Motor neuron (in vitro differentiated cells): ENCODE measurements at regions not wholly inside any gene's neighbourhood (a gene's known extent, or its start where the extent isn't known, plus 50 kb on each side); places are given as distances from the start of the nearest gene placed in this dataset.

Experiments
- ATAC-seq, 8 experiments: fragments of 200-7000 bp; cut with Tn5 transposase; replicated peaks in 6 of 8; 2 replicates each; pipeline ENCODE4 v1.8.0; 2021; ENCODE audit warnings: mild to moderate bottlenecking in 8 of 8, moderate library complexity in 8 of 8
- H3K27ac ChIP-seq, 2 donors: fragments of 250-450 bp; sonication (Bioruptor Pico); 2 replicates each; pipeline ENCODE4 v1.9.0; 2021; ENCODE audit warnings: antibody characterized with exemption in 2 of 2, mild to moderate bottlenecking in 2 of 2, moderate library complexity in 1 of 2
- H3K4me1 ChIP-seq, 2 donors: fragments of 250-450 bp; sonication (Bioruptor Pico); replicated peaks in 1 of 2; 2 replicates each; pipeline ENCODE4 v1.6.1; 2021; ENCODE audit warnings: antibody characterized with exemption in 2 of 2, mild to moderate bottlenecking in 2 of 2, moderate library complexity in 1 of 2
- H3K4me3 ChIP-seq, 5 donors: fragments of 250-450 bp; sonication (Bioruptor Pico); 2 replicates each; pipeline ENCODE4 v1.9.0; 2021; ENCODE audit warnings: antibody characterized with exemption in 5 of 5, mild to moderate bottlenecking in 5 of 5, moderate library complexity in 4 of 5
- WGBS, 10 experiments: fragments of 450-650 bp; shearing (Covaris generic); methylation state at CpG; one replicate each; pipeline ENCODE4 v1.0.0; 2022; 5-methylcytosine and 5-hydroxymethylcytosine counted together
- in situ Hi-C, 9 experiments: fragments of 400-800 bp; cut with MboI; loops; one replicate each; pipeline ENCODE4 v1.15.0; 2021; ENCODE audit warnings: low sequenced_read_pairs in 9 of 9, low pct_unique_long_range_greater_than_20kb in 2 of 9; ENCODE audit not compliant: unreplicated experiment in 9 of 9

GRCh38 chr20:55714736-55715135 is 290.6 kb downstream of the CBLN4 start:
- Histone ChIP-seq H3K27ac (no peak overlapping the region), H3K4me3 (no peak overlapping the region), H3K4me1 (no peaks in the 10 kb centered on the region)
- ATAC-seq = no peak
- in situ Hi-C loops = no loop called here
- WGBS, 10 experiments = 0 to 85% (median 63%) methylated on average over 1 to 6 of the region's 6 CpGs

GRCh38 chr20:55714082-55714481 is 291.2 kb downstream of the CBLN4 start:
- no peak overlapping the region for H3K4me3 ChIP-seq
- H3K4me1 ChIP-seq = no peaks in the 10 kb centered on the region
- no peak overlapping the region for H3K27ac ChIP-seq
- in situ Hi-C loops = no loop called here
- no peak for ATAC-seq

GRCh38 chr20:55704458-55704857 is 300.9 kb downstream of the CBLN4 start:
- WGBS, 10 experiments = 0 to 44% (median 26%) methylated on average over 1 to 3 of the region's 3 CpGs; no CpG with 5 or more reads in 3 of the 10 experiments
- H3K4me3 ChIP-seq = no peak overlapping the region
- peaks cover 6 to 8% of the 10 kb centered on the region in 2 donors for H3K4me1 ChIP-seq
- ATAC-seq = peak in 4 of 8 experiments; percentile 35 to 71 (median 44)
- in situ Hi-C loops = no loop called here
- no peak overlapping the region for H3K27ac ChIP-seq

GRCh38 chr20:55701467-55701866 is 303.9 kb downstream of the CBLN4 start:
- peaks cover 12 to 13% of the 10 kb centered on the region in 2 donors for H3K4me1 ChIP-seq
- no peak overlapping the region for H3K27ac ChIP-seq
- WGBS, 10 experiments = 0 to 100% (median 51%) methylated on average over 1 to 3 of the region's 3 CpGs; no CpG with 5 or more reads in 2 of the 10 experiments
- no peak for ATAC-seq
- in situ Hi-C loops = no loop called here
- H3K4me3 ChIP-seq = no peak overlapping the region

GRCh38 chr20:55696520-55696919 is 308.8 kb downstream of the CBLN4 start:
- 0 to 67% (median 14%) methylated on average over 1 of the region's 1 CpG; no CpG with 5 or more reads in 2 of the 10 experiments for WGBS, 10 experiments
- in situ Hi-C loops = no loop called here
- peak in 4 of 8 experiments; percentile 22 to 67 (median 52) for ATAC-seq

GRCh38 chr20:55693641-55694040 is 311.7 kb downstream of the CBLN4 start:
- in situ Hi-C loops = no loop called here
- ATAC-seq = no peak
- H3K4me1 ChIP-seq = peaks cover 18 to 19% of the 10 kb centered on the region in 2 donors
- 16 to 73% (median 61%) methylated on average over 2 to 5 of the region's 5 CpGs; no CpG with 5 or more reads in 1 of the 10 experiments for WGBS, 10 experiments
- H3K27ac ChIP-seq = no peak overlapping the region
- no peak overlapping the region for H3K4me3 ChIP-seq

More at GRCh38 chr20:55696520-55696919, 308.8 kb downstream of the CBLN4 start:
- Histone ChIP-seq H3K4me1 (peaks cover 18 to 19% of the 10 kb centered on the region in 2 donors), H3K4me3 (no peak overlapping the region), H3K27ac (no peak overlapping the region)

GRCh38 chr20:55685841-55686240 is 319.5 kb downstream of the CBLN4 start:
- no peak for ATAC-seq
- in situ Hi-C loops = no loop called here
- 6 to 100% (median 65%) methylated on average over 2 to 7 of the region's 8 CpGs for WGBS, 10 experiments

GRCh38 chr20:55685425-55685824 is 319.9 kb downstream of the CBLN4 start:
- ATAC-seq = no peak
- in situ Hi-C loops = no loop called here
- H3K4me1 ChIP-seq = peaks cover 0 to 3% of the 10 kb centered on the region in 2 donors
- WGBS, 10 experiments = 0 to 100% (median 30%) methylated on average over 2 to 4 of the region's 4 CpGs; no CpG with 5 or more reads in 2 of the 10 experiments
- no peak overlapping the region for H3K27ac ChIP-seq
- H3K4me3 ChIP-seq = no peak overlapping the region

More at GRCh38 chr20:55685841-55686240, 319.5 kb downstream of the CBLN4 start:
- peaks cover 0 to 3% of the 10 kb centered on the region in 2 donors for H3K4me1 ChIP-seq
- H3K27ac ChIP-seq = no peak overlapping the region
- no peak overlapping the region for H3K4me3 ChIP-seq

- peak in 3 of 8 experiments; percentile 29 to 85 (median 54) for ATAC-seq
- Histone ChIP-seq H3K4me3 (no peak overlapping the region), H3K4me1 (peaks cover 0 to 3% of the 10 kb centered on the region in 2 donors), H3K27ac (no peak overlapping the region)
- in situ Hi-C loops = no loop called here
- WGBS, 10 experiments = 0 to 79% (median 40%) methylated on average over 1 to 4 of the region's 4 CpGs; no CpG with 5 or more reads in 1 of the 10 experiments
Measured at GRCh38 chr20:55684578-55684977, 320.7 kb downstream of the CBLN4 start.

GRCh38 chr20:55678970-55679667 is 326.2 kb downstream of the CBLN4 start:
- ATAC-seq = no peak
- no peak overlapping the region for H3K27ac ChIP-seq
- 0 to 86% (median 35%) methylated on average over 1 to 5 of the region's 5 CpGs; no CpG with 5 or more reads in 1 of the 10 experiments for WGBS, 10 experiments
- H3K4me1 ChIP-seq = peaks cover 0 to 3% of the 10 kb centered on the region in 2 donors
- no peak overlapping the region for H3K4me3 ChIP-seq
- in situ Hi-C loops = no loop called here

GRCh38 chr20:55678126-55678525 is 327.2 kb downstream of the CBLN4 start:
- WGBS, 10 experiments = 0 to 96% (median 53%) methylated on average over 2 to 3 of the region's 3 CpGs
- Histone ChIP-seq H3K27ac (no peak overlapping the region), H3K4me1 (peaks cover 0 to 3% of the 10 kb centered on the region in 2 donors), H3K4me3 (no peak overlapping the region)
- no peak for ATAC-seq
- in situ Hi-C loops = no loop called here

GRCh38 chr20:55677011-55677410 is 328.3 kb downstream of the CBLN4 start:
- in situ Hi-C loops = no loop called here
- H3K27ac ChIP-seq = no peak overlapping the region
- H3K4me3 ChIP-seq = no peak overlapping the region
- H3K4me1 ChIP-seq = peaks cover 0 to 2% of the 10 kb centered on the region in 2 donors
- 20 to 93% (median 62%) methylated on average over 1 to 5 of the region's 5 CpGs; no CpG with 5 or more reads in 4 of the 10 experiments for WGBS, 10 experiments
- no peak for ATAC-seq

- Histone ChIP-seq H3K27ac (no peak overlapping the region), H3K4me1 (no peaks in the 10 kb centered on the region), H3K4me3 (no peak overlapping the region)
- ATAC-seq = no peak
- in situ Hi-C loops = no loop called here
- WGBS, 10 experiments = 11 to 100% (median 57%) methylated on average over 1 to 5 of the region's 5 CpGs
Measured at GRCh38 chr20:55676097-55676496, 329.2 kb downstream of the CBLN4 start.

GRCh38 chr20:55668631-55669030 is 336.7 kb downstream of the CBLN4 start:
- in situ Hi-C loops = no loop called here

More at GRCh38 chr20:55668631-55669030, 336.7 kb downstream of the CBLN4 start:
- 0 to 100% (median 57%) methylated on average over 1 of the region's 1 CpG; no CpG with 5 or more reads in 2 of the 10 experiments for WGBS, 10 experiments
- Histone ChIP-seq H3K4me1 (peaks cover 0 to 2% of the 10 kb centered on the region in 2 donors), H3K27ac (no peak overlapping the region), H3K4me3 (no peak overlapping the region)
- no peak for ATAC-seq
